GM12891 (cell line): ENCODE measurements at regions not wholly inside any gene's neighbourhood (a gene's known extent, or its start where the extent isn't known, plus 50 kb on each side); places are given as distances from the start of the nearest gene placed in this dataset.

Experiments used
- POLR2A ChIP-seq: IDR thresholded peaks from 2 replicates; pipeline ENCODE4 v1.6.1; 2011; ENCODE audit warnings: low read depth, low read length, control low read depth
- POLR2AphosphoS5 ChIP-seq: IDR thresholded peaks from 2 replicates; pipeline ENCODE4 v1.6.1; 2011; ENCODE audit warnings: low read depth, low read length, control low read depth
- TAF1 ChIP-seq: IDR thresholded peaks from 2 replicates; pipeline ENCODE4 v1.6.1; 2011; ENCODE audit warnings: low read depth, low read length, control low read depth

GRCh38 chr7:93008833-93009232 lies 108.9 kb downstream of the SAMD9 start:
- TF ChIP-seq POLR2A (no peak), TAF1 (no peak), POLR2AphosphoS5 (no peak)
